Prostate gland (tissue), 2 donors: ENCODE measurements at regions not wholly inside any gene's neighbourhood (a gene's known extent, or its start where the extent isn't known, plus 50 kb on each side); places are given as distances from the start of the nearest gene placed in this dataset.

Source experiments
- POLR2A ChIP-seq: fragments of 450-650 bp; IDR thresholded peaks from one replicate; pipeline ENCODE4 v1.6.1; 2016; ENCODE audit warnings: antibody characterized with exemption, mild to moderate bottlenecking
- TF ChIP-seq, protein P1 (sequence below), 4 experiments: fragments of 200-600 bp in 2 of 4; fragments of 450-650 bp in 2 of 4; sonication (generic) in 2 of 4; IDR thresholded peaks; 1 replicate in 3 of 4; 2 replicates in 1 of 4; pipeline ENCODE4 v1.5.1; 2016 to 2019; ENCODE audit warnings: antibody characterized with exemption in 4 of 4, mild to moderate bottlenecking in 2 of 4, moderate library complexity in 2 of 4

DNA sequence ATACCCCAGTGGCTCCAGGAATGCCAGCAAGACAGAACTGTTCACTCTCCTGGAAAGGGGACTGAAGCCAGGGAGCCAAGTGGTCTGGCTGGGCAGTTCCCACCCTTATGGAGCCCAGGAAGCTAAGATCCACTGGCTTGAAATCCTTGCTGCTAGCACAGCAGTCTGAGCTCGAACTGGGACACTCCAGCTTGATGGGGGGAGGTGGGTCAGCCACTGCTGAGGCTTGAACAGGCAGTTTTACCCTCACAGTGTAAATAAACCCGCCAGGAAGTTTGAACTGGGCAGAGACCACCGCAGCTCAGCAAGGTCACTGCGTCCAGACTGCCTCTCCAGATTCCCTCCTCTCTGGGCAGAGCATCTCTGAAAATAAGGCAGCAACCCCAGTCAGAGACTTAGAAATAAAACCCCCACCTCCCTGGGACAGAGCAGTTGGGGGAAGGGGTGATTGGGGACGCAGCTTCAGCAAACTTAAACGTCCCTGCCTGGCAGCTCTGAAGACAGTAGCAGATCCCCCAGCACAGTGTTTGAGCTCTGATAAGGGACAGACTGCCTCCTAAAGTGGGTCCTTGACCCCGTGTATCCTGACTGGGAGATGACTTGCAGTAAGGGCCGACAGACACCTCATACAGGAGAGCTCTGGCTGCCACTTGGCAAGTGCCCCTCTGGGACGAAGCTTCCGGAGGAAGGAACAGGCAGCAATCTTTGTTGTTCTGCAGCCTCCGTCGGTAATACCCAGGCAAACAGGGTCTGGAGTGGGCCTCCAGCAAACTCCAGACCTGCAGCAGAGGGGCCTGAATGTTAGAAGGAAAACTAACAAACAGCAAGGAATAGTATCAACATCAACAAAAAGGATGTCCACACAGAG is 568.4 kb downstream of the PLA2G4A start:
- TF ChIP-seq, protein P1, sequence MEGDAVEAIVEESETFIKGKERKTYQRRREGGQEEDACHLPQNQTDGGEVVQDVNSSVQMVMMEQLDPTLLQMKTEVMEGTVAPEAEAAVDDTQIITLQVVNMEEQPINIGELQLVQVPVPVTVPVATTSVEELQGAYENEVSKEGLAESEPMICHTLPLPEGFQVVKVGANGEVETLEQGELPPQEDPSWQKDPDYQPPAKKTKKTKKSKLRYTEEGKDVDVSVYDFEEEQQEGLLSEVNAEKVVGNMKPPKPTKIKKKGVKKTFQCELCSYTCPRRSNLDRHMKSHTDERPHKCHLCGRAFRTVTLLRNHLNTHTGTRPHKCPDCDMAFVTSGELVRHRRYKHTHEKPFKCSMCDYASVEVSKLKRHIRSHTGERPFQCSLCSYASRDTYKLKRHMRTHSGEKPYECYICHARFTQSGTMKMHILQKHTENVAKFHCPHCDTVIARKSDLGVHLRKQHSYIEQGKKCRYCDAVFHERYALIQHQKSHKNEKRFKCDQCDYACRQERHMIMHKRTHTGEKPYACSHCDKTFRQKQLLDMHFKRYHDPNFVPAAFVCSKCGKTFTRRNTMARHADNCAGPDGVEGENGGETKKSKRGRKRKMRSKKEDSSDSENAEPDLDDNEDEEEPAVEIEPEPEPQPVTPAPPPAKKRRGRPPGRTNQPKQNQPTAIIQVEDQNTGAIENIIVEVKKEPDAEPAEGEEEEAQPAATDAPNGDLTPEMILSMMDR (IDR thresholded peaks at IDR 0.05): no peak
- no peak for TF ChIP-seq POLR2A
